GM21619 (cell line): ENCODE measurements at regions not wholly inside any gene's neighbourhood (a gene's known extent, or its start where the extent isn't known, plus 50 kb on each side); places are given as distances from the start of the nearest gene placed in this dataset.

Experiments used
- ATAC-seq: cut with Tn5 transposase; IDR thresholded peaks from one replicate; pipeline ENCODE4 v1.9.1; 2021; ENCODE audit not compliant: unreplicated experiment

GRCh38 chr4:123092586-123092985, 170.2 kb upstream of the NUDT6 start:
- ATAC-seq: no peak

DNA sequence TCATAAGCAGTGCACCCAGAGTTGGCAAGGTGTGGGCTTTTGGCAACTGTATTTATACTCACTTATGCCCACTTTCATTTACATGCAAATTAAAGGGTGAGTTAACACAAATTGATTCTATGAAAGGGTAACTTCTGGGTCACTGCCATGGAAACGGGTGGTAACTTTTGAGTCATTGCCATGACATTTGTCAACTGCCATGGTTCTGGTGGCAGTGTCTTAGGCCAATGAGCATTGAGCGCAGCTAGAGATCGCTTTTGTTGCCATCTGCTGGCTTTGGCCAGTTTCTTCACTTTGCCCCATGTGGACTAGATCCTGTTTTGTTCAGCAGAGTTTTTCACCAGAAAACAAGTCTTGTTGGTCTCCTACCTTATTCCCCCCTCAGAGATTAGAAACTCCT, 170.8 kb upstream of the NUDT6 start:
- no peak for ATAC-seq

DNA sequence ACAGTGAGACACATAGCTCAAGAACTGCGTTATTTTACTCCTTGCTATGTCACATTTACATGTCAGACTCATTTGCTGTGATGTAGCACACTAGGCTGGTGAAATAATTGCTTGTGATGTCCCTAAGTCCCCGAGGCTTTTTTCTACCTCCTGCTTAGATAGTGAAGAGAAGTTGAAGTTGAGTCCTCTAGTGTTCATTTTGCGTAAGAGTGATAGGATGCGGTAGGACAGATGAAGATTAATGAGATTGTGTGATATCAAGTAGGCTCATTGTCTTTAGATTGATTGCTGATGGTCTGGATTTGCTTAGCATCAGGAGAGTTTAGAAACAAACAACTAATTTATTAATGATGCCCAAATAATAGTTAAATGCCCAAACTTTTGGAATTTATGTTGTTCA, 173.6 kb upstream of the NUDT6 start:
- ATAC-seq: no peak

DNA sequence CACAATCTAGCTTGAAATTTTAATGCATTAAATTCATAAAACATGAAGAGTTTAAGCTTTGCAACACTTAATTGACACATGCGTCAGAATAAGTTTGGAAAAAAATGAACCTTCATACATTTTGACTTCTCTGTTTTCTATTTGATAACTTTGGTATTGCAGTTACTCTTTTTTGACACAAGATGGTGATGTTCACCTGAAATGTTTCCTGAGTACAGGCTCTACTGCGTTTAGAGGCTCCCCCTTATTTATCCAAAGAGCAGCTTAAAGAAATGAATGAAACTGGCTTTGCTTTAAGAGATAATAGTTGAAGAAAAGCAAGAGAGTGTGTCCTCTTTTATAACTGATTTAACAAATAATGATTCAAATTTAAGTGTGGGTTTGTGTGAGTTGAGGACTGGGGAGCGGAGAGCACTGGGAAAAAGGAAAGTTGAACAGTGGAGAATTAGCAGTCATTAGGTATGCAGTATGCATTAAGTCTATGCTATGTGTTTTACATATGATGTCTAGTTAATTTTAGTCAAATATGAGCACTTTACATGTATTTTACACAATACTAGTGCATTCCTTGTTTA, 180.6 kb upstream of the NUDT6 start:
- ATAC-seq: peak; percentile 83

- no peak for ATAC-seq
Measured at GRCh38 chr4:123104310-123105025, 182.1 kb upstream of the NUDT6 start.

DNA sequence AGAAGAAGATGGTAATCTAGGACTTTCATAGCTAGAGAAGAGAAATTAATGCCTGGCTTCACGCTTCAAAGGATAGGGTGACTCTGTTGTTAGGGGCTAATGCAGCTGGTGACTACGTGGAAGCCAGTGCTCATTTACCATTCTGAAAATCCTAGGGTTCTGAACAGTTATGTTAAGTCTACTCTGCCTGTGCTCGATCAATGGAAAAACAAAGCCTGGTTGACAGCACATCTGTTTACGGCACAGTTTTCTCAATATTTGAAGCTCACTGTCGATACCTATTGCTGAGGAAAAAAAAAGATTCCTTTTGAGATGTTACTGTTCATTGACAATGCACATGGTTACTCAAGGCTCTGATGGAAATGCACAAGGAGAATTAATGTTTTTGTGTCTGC, 182.6 kb upstream of the NUDT6 start:
- ATAC-seq: no peak

- ATAC-seq: no peak
Measured at GRCh38 chr4:123106747-123107146, 184.3 kb upstream of the NUDT6 start.

DNA sequence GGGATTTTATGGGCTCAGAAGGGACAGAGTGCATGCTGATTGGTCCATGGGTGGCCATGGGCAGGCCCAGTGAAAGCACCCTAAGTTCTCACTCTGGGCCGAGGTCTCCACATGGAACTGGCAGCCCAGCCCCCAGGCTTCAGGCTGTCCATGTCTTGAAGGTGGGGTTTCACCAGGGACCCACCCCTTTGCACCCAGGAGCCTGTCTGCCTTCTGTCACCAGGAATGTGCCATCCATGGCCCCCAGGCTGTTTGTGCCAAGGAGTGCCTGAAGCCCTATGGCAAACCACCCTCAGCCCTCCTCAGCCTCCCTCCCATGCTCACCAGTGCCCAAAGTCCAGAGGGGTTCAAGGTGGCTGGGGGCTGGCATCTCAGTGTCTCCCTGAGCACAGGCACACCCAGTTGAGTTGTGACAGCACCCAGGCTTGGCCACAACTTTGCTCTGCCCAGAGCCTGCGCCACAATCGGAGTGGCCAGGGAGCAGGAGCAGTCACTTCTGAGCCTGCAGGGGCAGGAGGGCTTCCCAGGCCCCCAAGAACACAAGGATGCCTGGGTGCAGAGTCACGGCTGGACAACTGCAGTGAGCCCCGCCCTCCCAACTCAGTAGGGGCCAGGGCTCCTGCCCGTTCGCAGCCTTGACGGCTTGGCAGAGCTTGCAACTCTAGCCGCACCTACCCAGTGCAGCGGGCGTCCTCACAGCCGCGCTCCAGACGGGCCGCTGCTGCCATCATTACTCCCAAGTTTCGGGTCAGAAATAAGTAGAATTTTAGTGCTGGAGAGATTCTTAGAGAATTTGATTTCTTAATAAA, 185.3 kb upstream of the NUDT6 start:
- no peak for ATAC-seq

DNA sequence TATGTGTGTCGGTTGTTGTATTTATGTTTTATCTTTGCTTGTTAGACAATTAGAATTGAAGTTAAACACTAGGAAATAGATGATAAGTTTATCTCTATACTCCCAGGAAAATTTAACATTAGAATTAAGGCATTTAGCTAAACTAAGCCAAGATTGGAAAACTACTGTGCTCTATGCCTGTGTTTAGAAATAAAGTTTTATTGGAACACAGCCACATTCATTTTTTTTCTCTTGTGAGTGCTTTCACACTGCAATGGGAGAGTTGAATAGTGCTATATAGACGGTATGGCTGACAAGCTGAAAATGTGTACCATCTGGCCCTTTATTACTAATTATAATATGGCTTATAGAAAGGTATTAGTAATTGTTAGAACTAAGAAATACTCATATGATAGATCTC, 186.7 kb upstream of the NUDT6 start:
- ATAC-seq: no peak

DNA sequence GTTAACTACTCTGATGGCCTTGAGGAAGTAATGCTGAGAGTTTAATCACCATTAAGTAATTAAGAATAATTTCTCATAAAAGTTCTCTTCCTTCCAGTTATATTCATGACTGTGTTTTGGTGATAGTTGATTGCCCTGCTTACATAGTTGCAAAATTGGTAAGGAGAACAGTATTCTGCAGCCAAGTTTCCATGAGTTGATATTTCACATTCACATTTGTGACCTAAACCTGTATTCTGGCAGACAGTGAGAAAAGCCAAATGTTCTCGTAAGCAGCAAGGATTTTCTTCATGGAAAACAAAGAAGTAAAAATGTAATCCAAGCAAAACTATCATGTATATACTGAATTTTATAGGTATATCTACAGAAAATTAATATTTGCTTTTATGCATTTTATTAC, 187.8 kb upstream of the NUDT6 start:
- no peak for ATAC-seq

DNA sequence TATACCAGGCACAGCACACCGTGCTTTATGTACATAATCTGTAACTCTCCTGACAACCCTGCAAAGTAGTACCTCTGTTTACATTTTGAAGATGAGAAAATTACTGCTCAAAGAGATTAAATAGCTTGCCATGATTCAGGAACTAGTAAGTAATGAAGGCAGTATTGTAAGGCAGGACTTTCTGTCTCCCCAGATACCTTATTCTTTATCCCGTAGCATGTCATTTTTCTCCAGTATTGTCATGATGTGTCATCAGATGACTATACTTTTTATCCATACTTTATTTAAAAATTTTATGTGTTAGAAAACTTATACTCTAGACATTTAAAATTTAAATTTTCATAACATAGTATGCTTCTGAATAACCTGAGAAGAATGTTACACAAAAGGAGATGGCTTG, 188.3 kb upstream of the NUDT6 start:
- ATAC-seq: no peak

DNA sequence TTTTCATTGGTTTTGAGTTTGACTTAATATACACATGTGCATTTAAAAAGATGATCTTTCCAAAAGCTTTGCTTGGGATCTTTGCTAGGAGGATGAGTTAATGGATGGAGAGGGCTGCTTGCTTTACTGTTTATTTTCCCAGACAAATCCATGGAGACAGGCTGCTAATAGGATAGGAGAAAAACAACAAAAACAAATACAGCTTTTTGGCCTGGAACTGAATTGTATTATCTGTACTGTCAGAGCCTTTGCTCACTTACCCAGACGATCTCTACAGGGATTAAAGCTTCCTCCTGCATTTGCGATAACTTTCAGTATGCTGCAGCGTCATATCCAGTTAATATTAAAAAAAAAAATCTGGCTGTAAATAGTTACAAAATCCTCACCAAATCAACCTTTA, 190.8 kb upstream of the NUDT6 start:
- no peak for ATAC-seq

GRCh38 chr4:123114084-123114914, 191.9 kb upstream of the NUDT6 start:
- ATAC-seq: no peak

GRCh38 chr4:123114915-123115756, 192.7 kb upstream of the NUDT6 start:
- ATAC-seq: no peak

GRCh38 chr4:123116412-123116811, 194.0 kb upstream of the NUDT6 start:
- no peak for ATAC-seq

- no peak for ATAC-seq
Measured at GRCh38 chr4:123120473-123120872, 198.1 kb upstream of the NUDT6 start.

- no peak for ATAC-seq
Measured at GRCh38 chr4:123121241-123121907, 199.0 kb upstream of the NUDT6 start.

- no peak for ATAC-seq
Measured at GRCh38 chr4:123125477-123125876, 203.1 kb upstream of the NUDT6 start.

DNA sequence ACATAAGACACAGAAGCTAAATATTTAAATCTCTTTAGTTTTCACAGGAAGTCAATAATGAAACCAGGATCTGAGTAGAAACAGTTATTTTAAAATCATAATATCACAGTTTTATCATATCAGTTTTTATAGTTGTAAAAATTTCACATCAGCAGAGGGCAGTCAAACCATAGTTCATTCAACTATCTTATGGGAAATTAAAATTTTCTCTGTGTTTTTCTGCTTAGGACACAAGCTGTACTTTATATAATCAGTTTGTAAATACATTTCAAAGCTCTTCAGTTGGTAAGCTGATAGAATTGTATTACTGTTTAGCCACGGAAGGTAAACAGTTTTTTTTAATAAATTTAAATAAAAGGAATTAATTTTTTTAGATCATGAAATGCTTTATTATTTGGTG, 204.8 kb upstream of the NUDT6 start:
- no peak for ATAC-seq

DNA sequence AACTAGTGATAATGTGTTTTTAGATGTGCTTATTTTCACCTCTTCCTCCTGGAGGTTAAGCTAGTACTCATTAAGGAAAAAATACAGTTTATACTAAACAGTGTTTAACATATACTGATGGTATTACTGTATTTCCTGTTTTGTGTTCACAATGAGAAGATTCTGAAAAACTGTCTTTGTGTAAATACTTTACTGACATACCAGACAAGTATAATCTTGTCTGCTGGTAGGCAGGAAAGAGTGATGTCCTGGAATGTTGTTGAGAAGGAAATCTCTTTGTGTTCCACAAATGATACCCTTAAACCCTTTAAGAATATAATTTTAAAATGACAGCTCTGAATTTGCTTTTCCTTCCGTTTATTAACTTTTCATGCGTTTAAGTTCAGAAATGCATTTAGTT, 205.5 kb upstream of the NUDT6 start:
- ATAC-seq: no peak
